PC-3 (cell line): ENCODE measurements at regions not wholly inside any gene's neighbourhood (a gene's known extent, or its start where the extent isn't known, plus 50 kb on each side); places are given as distances from the start of the nearest gene placed in this dataset.

Experiments used
- ATAC-seq: fragments of 200-7000 bp; cut with Tn5 transposase; 2 replicates; pipeline ENCODE4 v1.9.1; 2020; ENCODE audit warnings: mild to moderate bottlenecking, moderate library complexity
- BruUV-seq: library from RNA; stranded (reverse); fragments of 400-500 nt; replicated peaks from 2 replicates; lab custom pipeline; 2021; lab: Mats Ljungman, UMichigan
- CTCF ChIA-PET: fragments of 300-600 bp; sonication (Branson Sonifier 250); formaldehyde crosslinking; loops from one replicate; lab custom pipeline; 2022; ENCODE audit warnings: antibody characterized with exemption; lab: Charles Lee
- POLR2A ChIA-PET: fragments of 300-600 bp; sonication (Branson Sonifier 250); formaldehyde crosslinking; loops from one replicate; lab custom pipeline; 2022; ENCODE audit warnings: antibody characterized with exemption; ENCODE audit not compliant: unreplicated experiment; lab: Charles Lee
- DNase-seq: peaks from one replicate; pipeline ENCODE4 v3.0.0-alpha.2; 2015
- H2AFZ ChIP-seq: fragments of 300-600 bp; sonication (generic); 2 replicates; pipeline ENCODE4 v1.6.0; 2016; ENCODE audit warnings: antibody characterized with exemption, low read length
- H3F3A ChIP-seq: fragments of 300-600 bp; sonication (generic); one replicate; pipeline ENCODE4 v1.6.0; 2017; ENCODE audit warnings: antibody characterized with exemption, low read length, control low read depth, mild to moderate bottlenecking; ENCODE audit not compliant: unreplicated experiment
- H3K27ac ChIP-seq: fragments of 300-600 bp; sonication (generic); 2 replicates; pipeline ENCODE4 v1.5.1; 2016; ENCODE audit warnings: mild to moderate bottlenecking, low read length
- H3K27me3 ChIP-seq: fragments of 300-600 bp; sonication (generic); 2 replicates; pipeline ENCODE4 v1.6.1; 2016; ENCODE audit warnings: low read length, mixed read lengths
- H3K36me3 ChIP-seq: fragments of 300-600 bp; sonication (generic); 2 replicates; pipeline ENCODE4 v1.6.1; 2016; ENCODE audit warnings: low read depth, mixed run types, low read length, mixed read lengths
- H3K4me1 ChIP-seq: fragments of 300-600 bp; sonication (generic); 2 replicates; pipeline ENCODE4 v1.5.1; 2016; ENCODE audit warnings: low read length; ENCODE audit not compliant: insufficient read depth
- H3K4me2 ChIP-seq: fragments of 300-600 bp; sonication (generic); 2 replicates; pipeline ENCODE4 v1.6.0; 2016; ENCODE audit warnings: low read length
- H3K4me3 ChIP-seq: fragments of 300-600 bp; sonication (generic); 2 replicates; pipeline ENCODE4 v1.5.1; 2016; ENCODE audit warnings: mild to moderate bottlenecking, low read length, mixed read lengths
- H3K79me2 ChIP-seq: fragments of 300-600 bp; sonication (generic); 2 replicates; pipeline ENCODE4 v1.6.1; 2017; ENCODE audit warnings: low read length, mixed read lengths
- H3K9ac ChIP-seq: fragments of 300-600 bp; sonication (generic); 2 replicates; pipeline ENCODE4 v1.6.0; 2016; ENCODE audit warnings: mild to moderate bottlenecking, low read length
- H3K9me2 ChIP-seq: fragments of 300-600 bp; sonication (generic); replicated peaks from 2 replicates; pipeline ENCODE4 v1.6.1; 2016; ENCODE audit warnings: mixed run types, low read length, mixed read lengths
- H3K9me3 ChIP-seq: fragments of 300-600 bp; sonication (generic); 2 replicates; pipeline ENCODE4 v1.6.1; 2016; ENCODE audit warnings: low read length, mixed read lengths
- H4K20me1 ChIP-seq: fragments of 300-600 bp; sonication (generic); 2 replicates; pipeline ENCODE4 v1.6.1; 2016; ENCODE audit warnings: low read length, mixed read lengths
- EZH2 ChIP-seq: fragments of 300-600 bp; sonication (generic); IDR thresholded peaks from one replicate; pipeline ENCODE4 v1.6.1; 2017; ENCODE audit warnings: antibody characterized with exemption, mild to moderate bottlenecking, low read length; ENCODE audit not compliant: unreplicated experiment
- EZH2phosphoT487 ChIP-seq: fragments of 300-600 bp; sonication (generic); IDR thresholded peaks from 2 replicates; pipeline ENCODE4 v1.6.1; 2018; ENCODE audit warnings: mild to moderate bottlenecking, antibody characterized with exemption, low read length, borderline replicate concordance
- intact Hi-C: fragments of 100-400 bp; cut with micrococcal nuclease; formaldehyde crosslinking; loops from 2 replicates; pipeline ENCODE4 v1.9.0; 2023
- TF ChIP-seq, protein P1 (sequence below): fragments of 300-600 bp; sonication (generic); conservative IDR thresholded peaks from 2 replicates; pipeline ENCODE4 v1.5.1; 2017; ENCODE audit warnings: antibody characterized with exemption, low read depth, mild to moderate bottlenecking, low read length

DNA sequence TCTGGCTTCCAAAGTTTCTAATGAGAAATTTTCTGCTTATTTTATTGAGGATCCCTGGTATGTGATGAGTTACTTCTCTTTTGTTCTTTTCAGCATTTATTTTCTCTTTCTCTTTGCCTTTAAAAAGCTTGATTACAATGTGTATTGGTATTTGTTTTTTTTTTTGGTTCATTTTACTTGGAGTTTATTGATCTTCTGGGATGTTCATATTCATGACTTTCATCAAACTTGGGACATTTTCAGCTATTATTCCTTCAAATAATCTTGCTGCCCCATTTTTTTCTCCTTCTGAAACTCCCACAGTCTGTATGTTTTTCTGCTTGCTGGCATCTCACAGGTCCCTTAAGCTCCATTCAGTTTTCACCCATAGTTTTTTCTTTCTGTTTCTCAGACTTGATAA lies 102.4 kb downstream of the PRDM13 start:
- Histone ChIP-seq H3K27ac (no peak overlapping the region), H3K4me1 (no peaks in the 10 kb centered on the region), H3F3A (no peaks in the 10 kb centered on the region), H3K9me3 (no peaks in the 10 kb centered on the region), H3K36me3 (no peaks in the 10 kb centered on the region), H4K20me1 (no peaks in the 10 kb centered on the region), H3K9me2 (no peaks in the 10 kb centered on the region), H3K27me3 (no peaks in the 10 kb centered on the region), H3K9ac (no peak overlapping the region), H3K4me2 (no peak overlapping the region), H3K4me3 (no peak overlapping the region), H2AFZ (no peak overlapping the region), H3K79me2 (no peaks in the 10 kb centered on the region)
- no TSS peak for BruUV-seq
- ChIA-PET CTCF (no interaction called here), POLR2A (no interaction called here)
- ATAC-seq, result no peak
- TF ChIP-seq, protein P1, sequence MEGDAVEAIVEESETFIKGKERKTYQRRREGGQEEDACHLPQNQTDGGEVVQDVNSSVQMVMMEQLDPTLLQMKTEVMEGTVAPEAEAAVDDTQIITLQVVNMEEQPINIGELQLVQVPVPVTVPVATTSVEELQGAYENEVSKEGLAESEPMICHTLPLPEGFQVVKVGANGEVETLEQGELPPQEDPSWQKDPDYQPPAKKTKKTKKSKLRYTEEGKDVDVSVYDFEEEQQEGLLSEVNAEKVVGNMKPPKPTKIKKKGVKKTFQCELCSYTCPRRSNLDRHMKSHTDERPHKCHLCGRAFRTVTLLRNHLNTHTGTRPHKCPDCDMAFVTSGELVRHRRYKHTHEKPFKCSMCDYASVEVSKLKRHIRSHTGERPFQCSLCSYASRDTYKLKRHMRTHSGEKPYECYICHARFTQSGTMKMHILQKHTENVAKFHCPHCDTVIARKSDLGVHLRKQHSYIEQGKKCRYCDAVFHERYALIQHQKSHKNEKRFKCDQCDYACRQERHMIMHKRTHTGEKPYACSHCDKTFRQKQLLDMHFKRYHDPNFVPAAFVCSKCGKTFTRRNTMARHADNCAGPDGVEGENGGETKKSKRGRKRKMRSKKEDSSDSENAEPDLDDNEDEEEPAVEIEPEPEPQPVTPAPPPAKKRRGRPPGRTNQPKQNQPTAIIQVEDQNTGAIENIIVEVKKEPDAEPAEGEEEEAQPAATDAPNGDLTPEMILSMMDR, result no peak
- TF ChIP-seq EZH2, result no peak
- intact Hi-C loops, result no loop called here
- no peak for DNase-seq

DNA sequence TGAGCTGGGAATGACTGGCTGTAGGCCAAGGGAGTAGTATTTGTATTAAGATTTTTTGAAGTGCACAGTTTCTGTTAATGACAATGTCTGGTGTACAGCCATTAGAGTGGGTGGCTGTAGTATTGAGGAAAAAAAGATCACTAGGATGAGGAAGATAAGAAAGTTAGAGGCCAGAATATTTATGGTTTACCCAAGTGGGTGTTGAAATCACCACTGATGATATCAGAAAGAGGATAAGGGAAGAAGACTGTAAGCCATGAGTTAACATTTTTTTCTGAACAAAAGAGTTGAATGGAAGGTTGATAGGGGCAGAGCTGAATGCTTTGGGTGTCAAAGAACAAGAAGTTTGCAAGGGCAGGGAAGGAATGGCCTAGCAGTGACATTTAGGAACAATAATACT lies 104.7 kb downstream of the PRDM13 start:
- DNase-seq (no peak), ATAC-seq (no peak)
- intact Hi-C loops, result no loop called here
- Histone ChIP-seq H2AFZ (no peak overlapping the region), H3F3A (no peaks in the 10 kb centered on the region), H3K4me1 (no peaks in the 10 kb centered on the region), H3K9me3 (no peaks in the 10 kb centered on the region), H3K4me2 (no peak overlapping the region), H3K9me2 (no peaks in the 10 kb centered on the region), H4K20me1 (no peaks in the 10 kb centered on the region), H3K27ac (no peak overlapping the region), H3K4me3 (no peak overlapping the region), H3K79me2 (no peaks in the 10 kb centered on the region), H3K9ac (no peak overlapping the region), H3K27me3 (no peaks in the 10 kb centered on the region), H3K36me3 (no peaks in the 10 kb centered on the region)
- POLR2A ChIA-PET, result no interaction called here
- TF ChIP-seq, protein P1, result no peak
- TF ChIP-seq EZH2, result no peak
- TF ChIP-seq EZH2phosphoT487, result no peak
- BruUV-seq, result no TSS peak
- CTCF ChIA-PET, result no interaction called here

DNA sequence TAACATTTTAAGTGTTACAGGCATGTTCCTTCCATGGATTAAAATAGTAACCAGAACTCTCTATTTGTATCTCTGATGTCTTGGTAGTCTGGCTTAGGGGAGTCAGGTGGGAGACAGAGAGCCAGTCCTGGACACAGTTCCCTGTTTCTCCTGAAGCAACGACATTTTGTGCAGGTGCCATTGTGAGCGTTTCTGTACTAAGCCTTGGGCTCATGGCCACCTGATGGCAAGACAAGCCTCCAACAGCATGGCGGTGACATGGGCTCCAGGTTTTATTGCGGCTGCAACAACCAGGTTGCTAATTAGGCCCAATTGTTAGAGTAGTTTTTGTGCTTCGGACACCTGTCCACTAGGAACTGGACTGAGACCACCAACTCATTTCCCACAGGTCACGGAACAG lies 105.3 kb downstream of the PRDM13 start:
- no peak for ATAC-seq
- H3K27me3 ChIP-seq, result no peaks in the 10 kb centered on the region
- BruUV-seq, result no TSS peak
- POLR2A ChIA-PET, result no interaction called here
- no peaks in the 10 kb centered on the region for H4K20me1 ChIP-seq
- CTCF ChIA-PET, result no interaction called here
- H3K4me2 ChIP-seq, result no peak overlapping the region
- H2AFZ ChIP-seq, result no peak overlapping the region
- H3K36me3 ChIP-seq, result no peaks in the 10 kb centered on the region
- H3K27ac ChIP-seq, result no peak overlapping the region
- no peak overlapping the region for H3K4me3 ChIP-seq
- intact Hi-C loops, result no loop called here
- no peak overlapping the region for H3K9ac ChIP-seq
- H3K9me2 ChIP-seq, result no peaks in the 10 kb centered on the region
- H3F3A ChIP-seq, result no peaks in the 10 kb centered on the region
- no peaks in the 10 kb centered on the region for H3K79me2 ChIP-seq
- H3K4me1 ChIP-seq, result no peaks in the 10 kb centered on the region
- no peak for DNase-seq
- TF ChIP-seq EZH2 (no peak), EZH2phosphoT487 (no peak)
- TF ChIP-seq, protein P1, result no peak
- H3K9me3 ChIP-seq, result no peaks in the 10 kb centered on the region
